Left colon (tissue), 2 donors: ENCODE measurements at regions not wholly inside any gene's neighbourhood (a gene's known extent, or its start where the extent isn't known, plus 50 kb on each side); places are given as distances from the start of the nearest gene placed in this dataset.

ENCODE experiments used
- ATAC-seq: fragments of 200-7000 bp; cut with Tn5 transposase; one replicate; pipeline ENCODE4 v1.9.1; 2020; ENCODE audit warnings: mild to moderate bottlenecking, moderate library complexity
- DNase-seq, 2 donors: peaks; one replicate each; pipeline ENCODE4 v3.0.0-alpha.2; 2020
- intact Hi-C, 2 donors: fragments of 100-400 bp; cut with DNase I in 1 of 2; cut with micrococcal nuclease in 1 of 2; formaldehyde crosslinking; loops; one replicate each; pipeline versions ENCODE4 v1.11.2 to v1.14.0; 2022; cut with DNase I, micrococcal nuclease
- donor health status: DM: no; HTN: no; CAD: no.
- donor health status: DM: yes; HTN: yes; CAD: no.

DNA sequence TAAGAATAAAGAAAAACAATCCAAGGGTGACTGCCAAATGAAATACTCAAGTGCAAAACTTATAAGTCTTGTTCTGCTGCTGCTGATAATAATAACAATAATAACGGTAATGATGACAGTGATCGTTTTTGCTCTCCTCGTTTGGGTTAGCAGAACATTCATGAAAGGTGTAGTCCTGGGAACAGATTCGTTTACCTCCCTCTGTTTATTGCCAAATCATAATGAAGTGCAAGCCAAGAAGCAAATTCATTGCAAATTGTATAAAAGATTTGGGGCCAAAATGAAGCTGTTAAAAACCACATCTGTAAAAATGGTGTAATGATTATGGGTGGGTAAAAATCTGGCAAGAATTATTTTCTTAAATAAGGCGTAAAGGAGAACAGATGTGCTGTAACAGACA, 587.2 kb upstream of the MKI67 start:
- DNase-seq (no peak), ATAC-seq (no peak)
- intact Hi-C loops: no loop called here

DNA sequence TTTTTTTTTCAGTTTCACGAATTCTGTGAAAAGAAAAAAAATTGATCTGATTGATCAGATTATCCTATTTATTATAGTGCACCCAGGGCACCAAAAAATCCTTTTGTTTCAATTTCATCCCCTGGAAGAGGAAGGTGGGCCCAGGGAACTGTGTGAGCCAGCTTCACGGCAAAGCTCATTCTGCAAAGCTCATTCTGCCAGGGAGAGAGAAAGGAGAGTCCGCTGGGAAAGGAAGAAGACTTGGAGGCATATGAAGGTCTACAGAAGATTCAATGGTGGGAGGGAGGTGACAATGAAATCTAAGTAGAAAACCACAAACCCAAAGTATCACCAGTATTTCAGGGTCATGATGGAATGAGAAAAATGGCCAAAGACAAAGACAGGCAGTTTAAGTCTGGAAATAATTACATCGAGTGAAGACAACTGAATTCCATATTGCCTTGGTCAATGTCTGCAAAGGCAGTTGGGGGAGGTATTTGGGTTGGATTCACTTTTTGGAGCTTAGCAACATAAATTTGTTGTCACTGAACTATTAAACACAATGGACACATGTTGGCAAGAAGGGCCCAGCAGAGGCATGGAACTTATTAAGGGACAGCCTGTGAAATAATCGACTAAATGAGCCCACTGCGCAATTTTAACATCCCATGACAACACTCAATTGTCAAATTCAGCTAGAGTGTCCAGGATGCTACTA, 587.8 kb upstream of the MKI67 start:
- ATAC-seq: no peak
- intact Hi-C loops: no loop called here
- no peak for DNase-seq

DNA sequence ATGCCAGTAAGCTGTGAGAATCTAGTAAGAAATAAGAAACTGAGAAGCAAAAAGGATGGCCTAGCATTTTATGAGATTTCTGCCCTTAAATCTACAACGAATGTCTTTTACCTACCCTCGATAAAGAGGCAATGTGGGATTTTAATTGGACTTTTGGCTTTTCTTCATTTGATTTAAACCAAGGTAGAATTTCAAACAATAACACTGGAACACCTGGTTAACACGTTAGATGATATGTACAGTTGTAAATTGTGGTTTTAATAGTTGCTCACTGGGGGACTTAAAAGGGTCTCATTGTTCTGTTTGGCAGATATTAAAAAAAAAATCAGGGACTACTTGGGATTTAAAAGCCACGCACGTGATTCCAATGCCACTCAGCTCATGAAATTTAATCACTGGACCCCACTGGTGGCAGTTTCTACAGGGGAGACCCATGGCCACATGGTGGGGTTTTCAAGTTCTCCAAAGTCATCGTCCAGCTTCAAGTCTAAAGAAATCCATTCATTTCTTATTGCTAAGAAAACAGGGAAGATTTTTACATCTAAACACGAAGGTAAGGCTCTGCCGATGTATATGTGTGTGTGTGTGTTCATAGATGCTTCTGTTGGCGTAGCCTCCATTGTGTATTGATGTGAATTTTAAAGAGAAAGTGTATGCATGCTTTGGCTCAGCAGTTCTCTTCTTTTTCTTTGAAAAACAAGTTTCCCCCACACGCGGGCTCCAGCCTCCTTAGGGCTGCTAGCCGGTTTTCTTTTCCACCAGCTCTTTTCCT, 588.6 kb upstream of the MKI67 start:
- intact Hi-C loops: no loop called here
- ATAC-seq (no peak), DNase-seq (no peak)

DNA sequence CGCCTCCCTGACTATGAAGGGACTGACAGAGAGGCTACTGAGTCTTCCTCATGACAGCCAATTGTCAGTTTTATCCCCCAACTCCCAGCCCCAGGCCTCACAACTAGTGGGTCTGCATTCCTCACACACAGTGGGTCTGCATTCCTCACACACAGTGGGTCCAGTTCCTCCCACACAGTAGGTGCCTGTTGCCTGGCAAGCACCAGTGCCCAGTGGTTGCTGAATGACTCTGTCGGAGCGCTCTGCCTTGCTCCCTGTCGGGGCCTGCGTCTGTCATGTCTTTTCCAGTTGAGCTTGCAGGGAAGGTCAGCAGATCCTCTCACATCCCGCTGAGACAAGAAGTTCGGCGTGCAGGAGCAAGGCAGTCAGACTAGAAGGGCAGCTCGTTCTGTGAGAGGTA, 590.0 kb upstream of the MKI67 start:
- ATAC-seq (no peak), DNase-seq (no peak)
- intact Hi-C loops: no loop called here

DNA sequence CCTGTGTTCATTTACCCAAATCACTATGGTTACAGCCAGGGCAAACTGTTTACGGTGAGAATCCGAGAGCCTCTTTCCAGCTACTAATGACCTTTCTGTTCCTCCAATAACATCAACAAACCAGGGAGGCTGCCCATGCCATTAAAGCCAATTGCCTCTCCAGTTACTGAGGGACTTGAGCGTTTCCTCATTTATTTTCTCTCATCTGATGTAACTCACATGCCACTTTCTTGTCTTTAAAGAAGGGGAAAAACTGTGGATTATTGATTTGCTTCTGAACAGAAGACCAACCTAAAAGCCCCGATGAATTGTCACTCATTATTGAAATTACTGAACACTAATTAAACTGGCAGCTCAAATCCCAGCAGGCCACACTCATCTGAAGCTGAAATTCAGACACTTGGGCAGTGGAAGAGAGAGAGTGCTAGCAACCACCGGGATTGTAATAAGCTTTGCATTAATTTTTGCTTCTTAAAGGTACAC, 595.8 kb upstream of the MKI67 start:
- DNase-seq (no peak), ATAC-seq (no peak)
- intact Hi-C loops: no loop called here

DNA sequence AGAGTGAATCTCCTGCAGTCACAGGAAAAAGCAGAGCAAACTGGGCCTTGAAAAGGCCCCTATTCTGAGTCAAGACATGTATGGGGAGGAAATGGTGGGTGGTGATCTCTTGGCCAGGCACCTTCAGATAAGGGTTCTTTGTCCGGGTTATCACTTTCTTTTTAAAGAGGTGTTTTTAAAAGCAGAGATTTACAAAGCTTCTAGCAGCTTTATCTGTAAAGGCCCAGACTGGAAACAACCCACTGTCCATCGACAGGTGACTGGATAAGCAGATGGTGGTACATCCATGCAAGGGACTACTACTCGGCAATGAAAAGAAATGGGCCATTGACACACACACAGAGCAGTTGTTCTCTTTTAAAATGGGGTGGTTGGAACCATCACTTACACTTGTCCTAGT, 596.7 kb upstream of the MKI67 start:
- ATAC-seq (no peak), DNase-seq (no peak)
- intact Hi-C loops: no loop called here

DNA sequence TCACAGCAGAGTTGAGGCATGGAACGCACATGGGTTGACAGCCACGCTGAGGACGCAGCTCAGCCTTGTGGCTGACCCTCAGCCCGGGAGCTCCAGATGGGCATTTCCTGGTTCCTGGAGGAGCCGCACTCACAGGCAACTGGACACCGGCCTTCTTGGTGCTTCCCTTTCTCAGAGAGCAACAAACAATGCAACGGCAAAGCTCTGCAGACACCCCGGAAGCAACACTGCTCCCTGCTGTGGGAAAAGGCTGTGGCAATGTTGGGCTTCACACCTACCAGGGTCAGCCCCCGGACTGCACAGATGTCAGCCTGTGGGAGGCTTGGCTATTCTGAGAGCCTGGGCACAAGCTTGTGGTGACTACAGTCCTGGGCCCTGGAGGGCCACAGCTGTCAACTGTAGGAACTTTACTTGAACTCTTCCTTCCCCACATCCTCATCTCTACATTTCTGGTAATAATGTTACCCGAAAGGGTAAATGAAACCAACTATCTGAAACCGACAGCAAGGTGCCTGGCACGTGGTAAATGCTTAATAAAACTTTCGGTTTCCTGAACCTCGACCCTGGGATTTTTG, 597.5 kb upstream of the MKI67 start:
- DNase-seq (no peak), ATAC-seq (no peak)
- intact Hi-C loops: no loop called here

DNA sequence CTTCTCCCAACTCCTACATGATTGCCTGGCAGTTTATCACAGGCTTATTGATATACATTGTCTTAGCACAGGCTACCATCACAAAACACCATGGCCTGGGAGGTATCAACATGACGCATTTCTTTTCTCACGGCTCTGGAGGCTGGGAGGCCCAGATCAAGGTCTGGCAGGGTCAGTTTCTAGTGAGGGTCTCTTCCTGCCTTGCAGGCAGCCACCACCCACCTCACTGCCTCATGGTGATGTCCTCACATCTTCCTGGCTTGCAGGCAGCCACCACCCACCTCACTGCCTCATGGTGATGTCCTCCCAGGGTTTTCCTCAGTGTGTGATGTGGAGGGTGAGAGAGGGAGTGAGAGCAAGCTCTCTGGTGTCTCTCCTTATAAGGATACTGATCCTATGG, 599.3 kb upstream of the MKI67 start:
- DNase-seq (no peak), ATAC-seq (no peak)
- intact Hi-C loops: no loop called here

DNA sequence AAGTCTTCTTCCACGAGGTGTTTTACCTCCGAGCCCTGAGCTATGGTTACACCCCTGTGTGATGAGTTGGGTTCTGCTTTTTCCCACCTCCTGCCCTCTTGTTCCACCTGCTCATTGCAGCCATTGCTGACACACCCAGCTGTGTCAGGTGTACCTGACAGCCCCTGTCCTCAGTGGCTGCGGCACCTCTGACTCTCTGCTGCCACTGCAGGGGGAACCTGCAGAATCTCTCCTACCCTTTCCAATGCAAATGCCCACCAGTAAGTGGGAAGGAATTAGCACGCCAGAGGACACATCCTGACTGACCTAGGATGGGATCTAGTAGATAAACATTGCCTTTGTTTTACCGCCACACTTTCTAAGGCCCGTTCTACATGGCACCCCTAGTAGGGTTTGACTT, 600.9 kb upstream of the MKI67 start:
- DNase-seq (no peak), ATAC-seq (no peak)
- intact Hi-C loops: no loop called here

DNA sequence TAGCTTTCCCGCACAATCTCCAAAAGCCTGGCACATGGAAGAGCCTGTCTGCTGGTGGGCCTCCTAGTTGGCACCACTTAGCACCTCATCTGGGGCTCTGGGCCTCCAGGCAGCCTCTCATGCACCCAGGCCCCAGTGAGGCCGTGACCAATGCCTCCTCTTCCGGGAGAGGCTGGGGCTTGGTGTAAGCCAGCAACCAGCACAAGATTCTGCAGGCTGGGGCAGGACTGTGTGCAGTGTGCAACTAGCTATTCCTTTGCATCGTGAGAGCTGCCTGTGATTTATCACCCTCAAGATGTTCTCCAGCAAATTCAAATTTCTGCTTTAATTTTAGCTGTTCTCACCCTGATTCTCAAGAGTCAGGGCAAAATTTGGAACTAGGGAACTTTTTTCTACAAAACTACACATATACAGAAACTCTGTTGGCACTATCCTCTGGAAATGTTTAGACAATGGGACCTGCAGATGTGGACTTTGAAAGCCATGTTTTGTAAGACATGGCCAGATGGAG, 603.7 kb upstream of the MKI67 start:
- no peak for ATAC-seq
- DNase-seq: no peak
- intact Hi-C loops: no loop called here

DNA sequence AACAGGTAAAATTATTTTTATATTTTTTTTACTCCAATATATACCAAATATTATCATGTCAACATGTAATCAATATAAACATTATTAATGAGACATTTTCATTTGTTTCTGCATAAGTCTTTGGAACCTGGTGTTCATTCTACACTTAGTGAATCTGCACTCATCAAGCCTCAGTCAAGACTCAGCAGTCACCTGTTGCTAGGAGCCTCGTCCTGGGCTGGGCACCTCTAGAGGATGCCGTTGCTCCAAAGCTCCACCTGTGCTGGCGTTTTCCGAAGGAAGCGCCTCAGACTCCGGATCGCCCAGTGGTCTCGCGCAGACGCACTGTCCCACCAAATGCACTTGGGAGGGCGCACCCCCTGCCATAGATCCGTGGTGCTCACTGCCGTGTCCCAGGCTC, 604.7 kb upstream of the MKI67 start:
- ATAC-seq (no peak), DNase-seq (no peak)
- intact Hi-C loops: no loop called here

DNA sequence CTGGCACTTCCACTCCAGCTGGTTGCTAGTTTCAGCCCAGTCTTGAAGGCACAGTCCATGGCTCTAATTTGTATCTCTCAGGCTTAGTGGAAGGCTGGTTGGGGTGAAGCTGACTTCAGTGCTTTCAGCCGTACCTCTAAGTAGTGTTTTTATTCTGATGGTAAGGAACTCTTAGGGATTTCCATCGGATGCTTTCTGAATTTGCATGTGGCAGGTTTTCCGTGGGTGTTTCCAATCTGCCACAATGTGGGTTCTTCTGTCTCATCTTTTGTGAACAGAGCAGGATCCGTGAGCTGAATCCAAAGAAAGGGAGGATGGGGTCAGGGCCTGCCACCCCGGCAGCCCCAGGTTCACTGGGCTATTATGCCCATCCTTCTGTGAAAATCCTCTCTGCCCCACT, 607.9 kb upstream of the MKI67 start:
- intact Hi-C loops: no loop called here
- DNase-seq: no peak
- no peak for ATAC-seq

DNA sequence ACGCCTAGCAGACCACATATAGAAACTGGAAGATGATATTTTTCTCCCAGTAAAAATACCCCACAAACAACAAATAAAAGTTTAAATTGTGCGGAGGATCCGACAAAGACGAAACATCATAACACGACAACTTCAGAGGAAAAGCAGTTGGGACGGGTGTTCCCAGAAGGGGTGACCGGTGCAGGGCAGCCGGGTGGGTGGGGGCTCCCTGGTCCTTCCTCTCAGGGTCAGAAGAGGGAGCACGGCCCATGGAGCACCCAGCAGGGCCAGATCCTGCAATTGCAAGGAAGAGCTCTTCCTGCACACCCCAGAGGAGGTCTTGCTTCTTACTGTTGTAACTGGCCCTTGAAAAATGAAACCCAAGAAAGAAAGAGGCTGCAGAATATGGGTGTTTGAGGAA, 608.5 kb upstream of the MKI67 start:
- DNase-seq: no peak
- intact Hi-C loops: no loop called here
- no peak for ATAC-seq

DNA sequence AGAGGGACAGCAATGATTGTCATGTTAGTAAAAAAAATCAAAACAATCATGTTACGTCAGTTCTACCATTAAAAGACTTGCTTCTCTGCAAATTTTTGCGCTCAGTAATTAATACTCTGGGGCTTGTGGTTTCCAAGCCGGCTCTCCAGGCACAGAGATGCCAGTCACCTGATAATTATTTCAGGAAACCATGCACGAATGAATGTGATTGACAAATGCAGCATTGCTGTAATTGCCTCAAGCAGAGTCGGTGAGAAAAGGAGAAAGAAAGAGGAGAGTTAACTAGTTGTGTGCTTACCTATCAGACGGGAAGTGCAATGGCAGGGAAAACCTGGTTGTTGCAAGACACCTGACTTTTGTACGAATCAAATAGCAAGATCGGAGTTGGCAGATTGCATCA, 609.8 kb upstream of the MKI67 start:
- ATAC-seq: no peak
- intact Hi-C loops: no loop called here
- DNase-seq: no peak

DNA sequence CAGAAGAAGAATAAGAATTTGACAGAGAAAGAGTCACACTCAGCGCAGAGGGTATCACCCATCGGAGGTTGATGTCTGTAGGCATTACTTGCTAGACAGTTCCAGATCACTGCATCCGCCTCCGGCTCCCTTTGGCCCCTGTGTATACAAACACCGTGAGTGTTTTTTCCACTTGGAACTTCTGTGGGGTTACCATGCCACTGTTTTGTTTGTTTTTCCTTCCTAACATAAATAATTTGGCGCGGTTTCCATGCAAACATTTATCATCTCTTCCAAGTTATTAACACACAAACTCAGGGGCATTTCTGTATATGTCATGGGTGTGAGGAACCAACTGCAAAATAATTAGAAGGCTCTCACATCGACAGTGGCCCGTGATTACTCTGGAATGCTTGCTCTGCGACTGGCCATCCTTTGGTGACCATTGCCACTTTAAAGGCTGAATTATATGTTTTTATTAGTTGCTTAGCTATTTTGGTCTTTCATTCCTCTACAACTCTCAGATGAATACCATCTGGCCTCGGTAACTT, 612.2 kb upstream of the MKI67 start:
- intact Hi-C loops: no loop called here
- no peak for ATAC-seq
- DNase-seq: no peak

DNA sequence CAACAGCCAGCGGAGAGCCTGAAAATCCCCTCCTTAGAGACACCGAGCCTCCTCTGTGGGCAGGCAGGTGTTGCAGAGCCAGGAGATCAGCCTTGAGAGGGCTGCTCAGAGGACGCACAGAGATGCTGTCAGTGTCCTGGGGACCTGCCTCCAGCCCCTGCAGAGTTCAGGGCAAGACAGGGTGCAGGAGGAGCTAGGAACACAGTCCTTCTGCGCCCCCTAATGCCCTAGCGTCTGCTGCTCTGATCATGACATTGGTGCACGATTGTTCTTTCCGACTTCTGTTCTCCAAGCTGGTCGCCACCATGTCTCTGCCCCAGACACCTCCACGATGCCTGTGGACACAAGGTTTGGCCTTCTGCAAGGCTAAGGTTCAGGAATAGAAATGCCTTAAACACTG, 613.7 kb upstream of the MKI67 start:
- intact Hi-C loops: no loop called here
- ATAC-seq: peak; percentile 63
- peak in 1 of 2 donors; percentile 22 for DNase-seq

DNA sequence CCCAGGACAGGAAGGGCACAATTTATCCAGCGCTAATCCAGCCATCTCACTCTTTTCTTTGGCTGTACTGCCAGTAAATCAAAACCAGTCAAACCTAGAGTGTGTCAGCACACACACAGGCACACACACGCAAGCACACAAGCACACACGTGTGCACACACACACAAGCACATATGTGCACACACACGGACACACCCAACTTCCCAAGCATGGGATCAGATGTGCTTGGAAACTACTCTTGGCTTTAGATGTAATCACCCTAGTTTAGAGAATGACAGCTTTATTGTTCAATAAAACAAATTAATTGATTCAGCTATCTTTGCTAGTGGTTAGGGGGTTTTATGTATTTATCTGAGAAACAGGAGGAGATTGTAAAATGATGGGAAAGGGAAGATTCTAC, 615.0 kb upstream of the MKI67 start:
- ATAC-seq (no peak), DNase-seq (no peak)
- intact Hi-C loops: no loop called here

DNA sequence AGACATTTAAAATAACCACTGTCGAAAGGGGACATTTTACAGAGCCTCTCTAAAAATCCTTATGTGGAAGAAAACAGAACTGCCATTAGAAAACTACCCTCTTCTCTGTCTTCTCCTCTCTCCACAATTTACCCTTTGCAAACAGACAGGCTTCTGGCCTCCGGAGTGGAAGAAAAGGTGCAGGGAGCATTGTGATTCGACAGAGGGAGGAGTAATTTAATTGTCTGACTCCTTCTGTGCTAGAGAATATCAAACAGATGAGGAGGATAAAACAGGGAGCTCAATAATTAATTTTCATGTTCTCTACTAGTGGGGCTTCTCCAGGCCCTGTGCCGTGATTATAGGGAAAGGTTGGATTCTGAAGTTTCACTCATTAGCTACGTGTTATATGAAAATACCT, 615.5 kb upstream of the MKI67 start:
- intact Hi-C loops: no loop called here
- ATAC-seq: no peak
- no peak for DNase-seq

DNA sequence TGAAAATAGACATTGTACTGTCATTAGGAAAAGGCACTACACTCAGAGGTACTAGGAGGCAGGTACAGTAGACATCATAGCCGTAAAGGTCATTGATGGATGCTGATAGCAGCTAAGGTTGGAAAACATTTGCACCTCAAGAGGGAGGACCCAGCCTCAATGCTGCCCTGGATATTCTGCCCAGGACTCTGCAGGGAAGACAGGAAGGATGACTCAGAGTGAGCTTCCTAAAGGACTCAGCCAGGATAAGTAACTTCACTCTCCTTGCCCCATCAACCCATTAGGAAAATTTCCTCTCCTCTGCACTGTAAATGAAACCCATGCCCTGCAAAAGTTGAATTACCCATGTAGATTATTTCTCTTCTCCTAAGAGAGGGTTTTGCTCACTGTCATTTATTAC, 617.9 kb upstream of the MKI67 start:
- intact Hi-C loops: no loop called here
- DNase-seq (no peak), ATAC-seq (no peak)

DNA sequence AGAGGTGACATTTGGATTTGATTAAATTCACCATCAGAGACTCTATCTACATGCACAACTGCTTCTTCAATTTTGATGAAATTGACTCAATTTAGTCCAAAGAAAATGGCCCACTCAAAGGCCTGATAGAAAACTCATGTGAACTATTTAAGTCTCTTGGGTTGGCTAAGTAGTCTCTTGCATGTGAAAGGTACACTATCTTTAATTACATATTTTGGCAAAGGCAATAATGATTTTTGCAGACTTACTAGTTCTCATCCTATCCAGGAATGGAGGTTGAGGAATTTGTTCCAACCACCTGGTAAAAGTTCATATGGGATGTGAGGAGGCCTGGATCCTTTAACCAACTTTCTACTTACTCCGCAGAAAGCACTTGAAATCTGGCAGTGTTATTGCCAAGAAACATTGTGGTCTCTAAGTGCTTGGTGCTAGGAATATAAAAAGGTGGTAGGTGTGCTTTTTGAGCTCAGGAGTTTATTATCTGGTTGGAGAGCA, 618.6 kb upstream of the MKI67 start:
- no peak for DNase-seq
- intact Hi-C loops: no loop called here
- ATAC-seq: no peak
